NCI-H2196 treated with DMSO at 0.1 percent for 48 hours (cell line): ENCODE measurements at regions not wholly inside any gene's neighbourhood (a gene's known extent, or its start where the extent isn't known, plus 50 kb on each side); places are given as distances from the start of the nearest gene placed in this dataset.
"Not testable (repeated sequence)": the region's sequence is repeated elsewhere in the genome, so short reads cannot be mapped to it uniquely, and the experiment has no call there.

ENCODE experiments used
- DNase-seq: peaks from one replicate; lab custom pipeline; 2025; ENCODE audit not compliant: unreplicated experiment; lab: John Stamatoyannopoulos, UW

DNA sequence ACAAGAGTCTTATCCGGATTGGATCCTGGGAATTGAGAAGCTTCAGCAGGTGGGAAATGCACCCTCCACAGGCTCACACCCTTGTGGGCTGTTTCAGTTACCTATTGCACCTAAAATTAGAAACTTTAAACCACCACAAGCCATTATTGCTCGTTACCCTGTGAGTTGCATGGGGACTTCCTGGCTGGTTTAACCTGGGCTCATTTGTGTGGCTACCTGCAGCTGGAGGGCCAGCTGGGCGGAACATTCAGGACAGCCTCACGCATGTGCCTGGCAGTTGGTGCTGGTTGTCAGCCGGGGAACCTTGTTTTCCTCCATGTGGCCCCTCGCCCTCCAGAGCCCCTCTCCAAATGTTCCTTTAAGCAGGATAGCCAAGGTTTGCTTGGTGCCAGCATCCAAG, 118.5 kb upstream of the DEFB108B start:
- DNase-seq: not testable (repeated sequence)

DNA sequence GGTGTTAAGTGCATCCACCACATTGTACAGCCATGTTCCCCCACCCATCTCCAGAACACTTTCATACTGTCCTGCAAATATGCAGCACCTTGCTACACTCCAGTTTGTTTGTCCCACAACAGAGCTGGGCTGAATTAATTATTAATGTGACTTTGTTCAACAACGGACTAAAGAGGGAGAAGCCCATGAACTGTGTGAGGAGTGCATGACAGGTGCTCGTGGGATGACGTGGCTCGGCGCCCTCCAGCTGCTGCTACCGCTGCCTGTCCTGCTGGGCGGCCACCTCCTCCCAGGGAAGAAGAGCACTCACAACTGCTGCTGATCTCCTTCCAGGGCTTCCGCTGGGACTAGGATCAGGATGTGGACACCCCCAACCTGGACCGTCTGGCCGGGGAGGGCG, 111.2 kb upstream of the DEFB108B start:
- DNase-seq: not testable (repeated sequence)

DNA sequence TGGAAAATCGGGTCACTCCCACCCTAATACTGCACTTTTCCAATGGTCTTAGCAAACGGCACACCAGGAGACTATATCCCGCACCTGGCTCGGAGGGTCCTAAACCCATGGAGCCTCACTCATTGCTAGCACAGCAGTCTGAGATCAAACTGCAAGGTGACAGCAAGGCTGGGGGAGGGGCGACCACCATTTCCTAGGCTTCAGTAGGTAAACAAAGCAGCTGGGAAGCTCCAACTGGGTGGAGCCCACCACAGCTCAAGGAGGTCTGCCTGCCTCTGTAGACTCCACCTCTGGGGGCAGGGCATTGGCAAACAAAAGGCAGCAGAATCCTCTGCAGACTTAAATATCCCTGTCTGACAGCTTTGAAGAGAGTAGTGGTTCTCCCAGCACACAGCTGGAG, 109.0 kb upstream of the DEFB108B start:
- not testable (repeated sequence) for DNase-seq

DNA sequence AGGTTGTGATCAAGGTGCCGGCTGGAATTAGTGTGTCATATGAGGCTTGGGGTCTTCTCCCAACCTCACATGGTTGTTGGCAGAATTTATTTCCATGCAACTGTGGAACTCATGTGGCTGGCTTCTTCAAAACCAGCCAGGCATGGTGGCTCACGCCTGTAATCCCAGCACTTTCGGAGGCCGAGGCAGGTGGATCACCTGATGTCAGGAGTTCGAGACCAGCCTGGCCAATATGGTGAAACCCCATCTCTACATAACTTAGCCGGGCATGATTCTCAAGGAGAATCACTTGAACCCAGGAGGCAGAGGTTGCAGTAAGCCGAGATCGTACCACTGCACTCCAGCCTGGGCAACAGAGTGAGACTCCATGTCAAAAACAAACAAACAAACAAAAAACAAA, 102.3 kb upstream of the DEFB108B start:
- not testable (repeated sequence) for DNase-seq

DNA sequence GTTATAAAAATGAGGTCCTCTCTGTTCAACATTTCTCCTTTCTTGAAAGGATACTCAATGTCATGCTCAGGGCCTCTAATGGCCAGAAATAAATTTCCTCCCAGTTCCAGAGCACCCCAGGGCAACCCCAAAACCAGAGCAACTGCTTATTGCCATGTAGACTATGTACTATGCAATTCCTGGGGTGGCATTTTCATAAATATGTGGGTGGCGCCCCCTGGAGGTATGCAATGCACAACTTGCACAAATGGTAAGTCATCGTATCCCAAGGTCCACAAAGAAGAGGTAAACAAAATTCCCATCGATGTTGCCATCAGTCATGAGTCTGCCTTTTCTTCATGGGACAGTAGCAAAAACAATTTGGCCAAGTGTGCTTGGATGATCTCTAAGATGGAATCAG, 98.6 kb upstream of the DEFB108B start:
- DNase-seq: not testable (repeated sequence)

DNA sequence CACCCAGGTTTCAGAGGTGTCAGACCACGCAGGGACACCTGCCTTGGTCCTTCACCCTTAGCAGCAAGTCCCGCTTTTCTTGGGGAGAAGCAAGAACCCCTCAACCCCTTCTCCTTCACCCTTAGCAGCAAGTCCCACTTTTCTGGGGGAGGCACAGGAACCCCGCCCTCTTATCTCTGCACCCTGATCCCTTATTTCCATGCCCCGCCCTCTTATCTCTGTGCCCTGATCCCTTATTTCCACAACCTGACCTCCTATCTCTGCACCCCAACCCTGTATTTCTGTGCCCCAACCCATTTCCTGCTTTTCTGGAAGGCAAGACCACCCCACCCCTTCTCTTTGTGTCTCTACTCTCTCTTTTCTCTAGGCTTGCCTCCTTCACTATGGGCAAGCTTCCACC, 94.7 kb upstream of the DEFB108B start:
- DNase-seq: not testable (repeated sequence)

DNA sequence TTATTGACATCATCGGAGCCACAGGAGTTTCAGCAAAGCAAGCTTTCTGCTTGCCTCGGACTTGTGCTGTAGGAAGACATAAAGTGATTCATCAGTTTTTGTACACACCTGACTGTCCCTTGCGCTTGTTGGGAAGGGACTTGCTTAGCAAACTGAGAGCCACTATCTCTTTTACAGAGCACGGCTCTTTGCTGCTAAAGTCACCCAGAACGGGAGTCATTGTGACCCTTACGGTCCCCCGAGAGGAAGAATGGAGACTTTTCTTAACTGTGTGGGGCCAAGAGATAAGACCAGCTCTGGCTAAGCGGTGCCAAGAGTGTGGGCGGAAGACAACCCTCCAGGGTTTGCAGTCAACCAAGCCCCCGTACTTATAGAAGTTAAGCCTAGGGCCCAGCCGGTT, 89.6 kb upstream of the DEFB108B start:
- DNase-seq: not testable (repeated sequence)

DNA sequence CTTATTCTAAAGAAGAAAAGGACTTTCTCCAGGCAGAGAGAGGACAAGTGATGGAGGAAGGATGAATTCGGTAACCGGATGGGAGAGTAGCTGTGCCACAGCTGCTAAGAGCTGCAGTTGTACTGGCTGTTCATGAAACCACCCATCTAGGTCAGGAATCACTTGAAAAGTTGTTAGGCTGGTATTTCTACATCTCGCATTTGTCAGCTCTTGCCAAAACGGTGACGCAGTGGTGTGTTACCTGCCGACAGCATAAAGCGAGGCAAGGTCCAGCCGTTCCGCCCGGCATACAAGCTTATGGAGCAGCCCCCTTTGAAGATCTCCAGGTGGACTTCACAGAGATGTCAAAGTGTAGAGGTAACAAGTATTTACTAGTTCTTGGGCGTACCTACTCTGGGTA, 87.3 kb upstream of the DEFB108B start:
- not testable (repeated sequence) for DNase-seq

DNA sequence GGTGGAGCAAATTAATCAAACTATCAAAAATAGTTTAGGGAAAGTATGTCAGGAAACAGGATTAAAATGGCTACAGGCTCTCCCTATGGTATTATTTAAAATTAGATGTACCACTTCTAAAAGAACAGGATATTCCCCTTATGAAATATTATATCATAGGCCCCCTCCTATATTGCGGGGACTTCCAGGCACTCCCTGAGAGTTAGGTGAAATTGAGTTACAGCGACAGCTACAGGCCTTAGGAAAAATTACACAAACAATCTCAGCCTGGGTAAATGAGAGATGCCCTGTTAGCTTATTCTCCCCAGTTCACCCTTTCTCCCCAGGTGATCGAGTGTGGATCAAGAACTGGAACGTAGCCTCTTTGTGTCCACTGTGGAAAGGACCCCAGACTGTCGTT, 86.7 kb upstream of the DEFB108B start:
- not testable (repeated sequence) for DNase-seq

DNA sequence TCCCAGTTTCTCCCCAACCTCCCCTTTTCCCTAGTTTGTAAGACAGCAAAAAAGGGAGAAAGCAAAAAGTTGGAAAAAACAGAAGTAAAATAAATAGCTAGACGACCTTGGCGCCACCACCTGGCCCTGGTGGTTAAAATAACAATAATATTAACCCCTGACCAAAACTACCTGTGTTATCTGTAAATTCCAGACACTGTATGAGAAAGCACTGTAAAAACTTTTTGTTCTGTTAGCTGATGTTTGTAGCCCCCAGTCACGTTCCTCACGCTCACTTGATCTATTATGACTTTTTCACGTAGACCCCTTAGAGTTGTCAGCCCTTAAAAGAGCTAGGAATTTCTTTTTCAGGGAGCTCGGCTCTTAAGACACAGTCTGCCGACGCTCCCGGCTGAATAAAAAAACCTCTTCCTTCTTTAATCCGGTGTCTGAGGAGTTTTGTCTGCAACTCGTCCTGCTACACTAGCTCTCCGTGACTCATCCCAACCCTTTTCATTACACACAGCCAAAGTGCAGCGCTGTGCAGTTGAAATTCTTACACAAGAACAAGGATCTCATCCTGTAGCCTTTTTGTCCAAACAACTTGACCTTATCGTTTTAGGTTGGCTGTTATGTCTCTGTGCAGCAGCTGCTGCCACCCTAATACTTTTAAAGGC, 83.9 kb upstream of the DEFB108B start:
- not testable (repeated sequence) for DNase-seq

DNA sequence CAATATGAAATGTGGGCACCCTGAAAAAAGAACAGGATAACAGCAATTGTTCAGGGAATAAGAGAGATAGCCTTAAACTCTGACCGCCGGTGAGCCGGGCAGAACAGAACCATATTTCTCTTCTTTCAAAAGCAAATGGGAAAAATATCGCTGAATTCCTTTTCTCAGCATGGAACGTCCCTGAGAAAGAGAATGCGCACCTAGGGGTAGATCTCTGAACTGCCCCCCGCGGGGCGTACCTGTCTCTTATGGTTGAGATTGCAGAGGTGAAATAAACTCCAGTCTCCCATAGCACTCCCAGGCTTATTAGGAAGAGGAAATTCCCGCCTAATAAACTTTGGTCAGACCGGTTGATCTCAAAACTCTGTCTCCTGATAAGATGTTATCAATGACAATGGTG, 82.1 kb upstream of the DEFB108B start:
- DNase-seq: not testable (repeated sequence)

DNA sequence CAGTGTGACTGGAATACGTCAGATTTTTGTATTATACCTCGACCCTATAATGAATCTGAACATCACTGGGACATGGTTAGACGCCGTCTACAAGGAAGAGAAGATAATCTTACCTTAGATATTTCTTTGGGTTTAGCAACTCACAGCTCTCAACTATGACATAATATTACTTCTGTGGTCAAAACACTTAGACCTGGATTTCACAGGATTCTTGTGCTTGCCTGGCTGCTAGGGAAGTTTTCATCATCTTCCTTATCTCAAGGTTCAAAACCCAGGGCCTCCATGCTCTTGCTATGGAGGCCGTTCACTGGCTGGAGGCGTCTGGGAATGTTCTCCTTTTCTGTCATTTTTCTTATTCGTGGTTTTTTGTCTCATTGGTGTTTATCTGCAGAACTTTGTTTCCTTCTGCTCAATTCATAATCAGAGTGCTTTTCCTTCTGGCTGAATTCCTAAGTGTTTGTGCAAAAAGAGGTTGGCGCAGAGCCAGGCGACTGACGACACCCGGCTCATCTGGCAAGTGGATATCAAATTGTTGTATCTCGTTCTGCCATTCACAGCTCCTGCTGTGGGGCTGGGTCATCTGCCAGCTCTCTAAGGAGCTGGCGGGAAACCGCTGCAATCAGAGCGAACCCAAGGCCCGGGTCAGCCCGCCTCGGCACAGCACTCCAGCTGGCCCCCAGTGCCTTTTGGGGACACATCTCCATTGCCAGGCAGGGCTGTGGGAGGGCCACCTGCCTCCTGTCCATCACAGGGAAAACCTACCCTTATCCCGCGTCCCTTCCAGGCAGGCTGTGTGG, 68.1 kb upstream of the DEFB108B start:
- DNase-seq: not testable (repeated sequence)

DNA sequence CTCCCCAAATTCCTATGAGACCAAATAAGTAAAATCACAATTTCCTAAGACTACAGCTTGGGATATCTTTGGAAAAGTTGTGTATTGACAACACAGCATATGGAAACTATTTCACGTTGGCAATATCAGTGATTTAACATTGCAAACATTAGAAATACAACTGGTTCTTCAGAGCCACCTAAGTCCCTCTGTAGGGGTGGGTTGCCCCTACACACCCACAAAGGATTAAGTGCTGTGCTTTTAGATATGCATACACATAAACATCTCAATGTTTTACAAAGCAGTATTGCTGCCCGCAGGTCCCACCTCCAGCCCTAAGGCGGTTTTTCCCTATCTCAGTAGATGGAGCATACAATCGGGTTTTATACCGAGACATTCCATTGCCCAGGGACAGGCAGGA, 66.0 kb upstream of the DEFB108B start:
- DNase-seq: not testable (repeated sequence)

DNA sequence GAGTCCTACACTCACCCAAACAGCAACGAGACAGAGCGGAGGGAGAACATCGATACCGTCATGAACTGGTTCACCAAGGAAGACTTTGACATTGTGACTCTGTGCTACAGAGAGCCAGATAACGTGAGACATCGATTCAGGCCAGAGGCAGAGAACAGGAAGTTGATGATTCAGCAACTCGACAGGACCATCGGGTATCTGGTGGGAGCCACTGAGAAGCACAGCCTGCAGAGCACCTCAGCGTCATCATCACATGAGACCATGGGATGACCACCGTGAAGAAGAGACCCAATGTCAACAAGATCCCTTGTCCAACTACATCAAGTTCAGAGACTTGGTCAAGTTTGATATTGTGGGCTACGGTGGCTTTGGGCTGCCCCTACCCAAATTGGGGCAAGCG, 60.8 kb upstream of the DEFB108B start:
- not testable (repeated sequence) for DNase-seq

DNA sequence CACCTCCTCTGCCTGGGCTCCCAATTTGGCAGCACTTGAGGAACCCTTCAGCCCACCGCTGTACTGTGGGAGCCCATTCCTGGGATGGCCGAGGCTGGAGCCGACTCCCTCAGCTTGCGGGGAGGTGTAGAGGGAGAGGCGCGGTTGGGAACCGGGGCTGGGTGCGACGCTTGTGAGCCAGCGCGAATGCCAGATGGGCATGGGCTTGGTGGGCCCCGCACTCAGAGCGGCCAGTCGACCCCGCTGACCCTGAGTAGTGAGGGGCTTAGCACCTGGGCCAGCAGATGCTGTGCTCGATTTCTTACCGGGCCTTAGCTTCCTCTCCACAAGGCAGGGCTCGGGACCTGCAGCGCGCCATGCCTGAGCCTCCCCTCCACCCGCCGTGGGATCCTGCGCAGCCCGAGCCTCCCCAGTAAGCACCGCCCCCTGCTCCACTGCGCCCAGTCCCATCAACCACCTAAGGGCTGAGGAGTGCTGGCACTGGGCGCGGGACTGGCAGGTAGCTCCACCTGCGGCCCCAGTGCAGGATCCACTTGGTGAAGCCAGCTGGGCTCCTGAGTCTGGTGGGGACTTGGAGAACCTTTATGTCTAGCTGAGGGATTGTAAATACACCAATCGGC, 58.3 kb upstream of the DEFB108B start:
- DNase-seq: no peak

DNA sequence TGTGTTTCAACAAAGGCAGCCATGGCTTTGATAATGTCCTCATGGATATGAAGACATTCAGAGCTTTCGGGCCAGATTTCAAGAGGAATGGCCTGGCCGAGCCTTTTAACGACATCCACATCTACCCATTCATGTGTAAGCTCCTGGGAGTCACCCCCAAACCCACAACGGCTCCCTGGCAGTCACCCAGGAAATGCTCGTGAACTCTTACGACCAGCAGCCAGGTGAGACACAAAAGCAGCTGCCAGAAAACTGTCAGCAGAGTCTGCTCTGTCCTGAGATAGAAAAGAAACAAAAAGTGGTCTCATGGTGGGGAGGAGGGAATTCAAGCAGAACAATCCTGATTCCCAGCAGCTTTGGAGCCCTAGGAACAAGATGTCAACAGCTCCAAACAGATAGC, 52.9 kb upstream of the DEFB108B start:
- DNase-seq: not testable (repeated sequence)

DNA sequence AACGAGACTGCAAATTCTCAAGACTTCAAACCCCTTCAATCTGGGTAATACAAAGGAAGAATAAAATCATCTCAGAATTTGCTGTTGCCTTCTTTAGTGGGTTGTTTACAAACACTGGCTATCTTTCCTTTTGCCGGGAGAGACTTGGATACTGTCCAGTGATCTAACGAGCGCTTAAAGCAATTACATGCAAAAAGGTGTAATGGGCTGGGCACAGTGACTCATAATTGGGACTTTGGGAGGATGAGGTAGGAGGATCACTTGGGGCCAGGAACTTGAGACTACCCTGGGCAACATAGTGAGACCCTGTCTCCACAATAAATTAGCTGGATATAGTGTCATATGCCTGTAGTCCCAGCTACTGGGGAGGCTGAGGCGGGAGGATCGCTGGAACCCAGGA, 52.2 kb upstream of the DEFB108B start:
- not testable (repeated sequence) for DNase-seq

DNA sequence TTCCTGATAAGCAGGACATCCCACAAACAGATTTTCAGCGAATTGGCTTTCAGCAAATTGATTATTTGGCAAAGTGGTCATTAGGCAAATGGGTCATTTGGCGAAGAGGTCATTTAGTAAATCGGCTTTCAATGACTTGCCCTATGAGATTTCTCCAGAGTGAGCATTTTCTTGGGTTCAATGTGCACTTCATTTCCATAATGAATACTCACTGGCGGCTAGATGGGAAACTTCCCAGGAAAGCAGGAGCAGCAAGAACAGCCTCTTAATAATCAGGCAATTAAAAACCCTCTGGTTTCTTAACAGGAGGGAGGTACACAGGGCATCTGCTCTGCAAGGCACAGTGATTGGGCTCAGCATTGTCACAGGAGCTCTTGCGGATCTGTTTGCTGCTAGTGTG, 51.5 kb upstream of the DEFB108B start:
- DNase-seq: not testable (repeated sequence)

DNA sequence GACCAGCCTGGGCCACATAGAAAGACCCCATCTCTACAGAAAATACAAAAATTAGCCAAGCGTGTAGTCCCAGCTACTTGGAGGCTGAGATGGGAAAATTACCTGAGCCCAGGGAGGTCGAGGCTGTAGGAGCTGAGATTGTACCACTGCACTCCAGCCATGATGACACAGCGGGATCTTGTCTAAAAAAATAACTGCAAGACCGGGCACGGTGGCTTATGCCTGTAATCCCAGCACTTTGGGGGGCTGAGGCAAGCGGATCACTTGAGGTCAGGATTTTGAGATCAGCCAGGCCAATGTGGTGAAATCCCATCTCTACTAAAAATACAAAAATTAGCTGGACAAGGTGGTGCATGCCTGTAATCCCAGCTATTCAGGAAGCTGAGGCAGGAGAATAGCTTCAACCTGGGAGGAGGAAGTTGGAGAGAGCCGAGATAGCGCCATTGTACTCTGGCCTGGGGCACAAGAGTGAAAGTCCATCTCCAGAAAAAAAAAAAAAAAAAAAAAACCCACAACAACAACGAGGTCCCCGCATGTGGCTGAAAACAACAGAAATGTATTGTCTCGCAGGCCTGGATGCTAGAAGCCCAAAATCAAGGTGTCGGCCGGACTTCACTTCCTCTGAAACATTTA, 50.7 kb upstream of the DEFB108B start:
- not testable (repeated sequence) for DNase-seq

DNA sequence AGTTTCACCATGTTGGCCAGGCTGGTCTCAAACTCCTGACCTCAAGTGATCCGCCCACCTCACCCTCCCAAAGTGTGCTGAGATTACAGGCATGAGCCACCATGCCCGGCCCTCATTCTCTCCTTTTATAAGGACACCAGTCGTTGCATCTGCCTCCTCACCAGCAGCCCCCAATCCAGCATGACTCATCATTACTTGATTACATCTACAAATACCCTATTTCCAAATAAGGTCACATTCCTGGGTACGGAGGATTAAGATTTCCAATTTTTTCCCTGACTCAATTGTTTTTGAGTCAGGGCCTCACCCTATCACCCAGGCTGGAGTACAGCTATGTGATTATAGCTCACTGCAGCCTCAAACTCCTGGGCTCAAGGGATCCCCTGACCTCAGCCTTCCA, 49.8 kb upstream of the DEFB108B start:
- not testable (repeated sequence) for DNase-seq
